ENCODE measurements at regions not wholly inside any gene's neighbourhood (a gene's known extent, or its start where the extent isn't known, plus 50 kb on each side); places are given as distances from the start of the nearest gene placed in this dataset.

DNA sequence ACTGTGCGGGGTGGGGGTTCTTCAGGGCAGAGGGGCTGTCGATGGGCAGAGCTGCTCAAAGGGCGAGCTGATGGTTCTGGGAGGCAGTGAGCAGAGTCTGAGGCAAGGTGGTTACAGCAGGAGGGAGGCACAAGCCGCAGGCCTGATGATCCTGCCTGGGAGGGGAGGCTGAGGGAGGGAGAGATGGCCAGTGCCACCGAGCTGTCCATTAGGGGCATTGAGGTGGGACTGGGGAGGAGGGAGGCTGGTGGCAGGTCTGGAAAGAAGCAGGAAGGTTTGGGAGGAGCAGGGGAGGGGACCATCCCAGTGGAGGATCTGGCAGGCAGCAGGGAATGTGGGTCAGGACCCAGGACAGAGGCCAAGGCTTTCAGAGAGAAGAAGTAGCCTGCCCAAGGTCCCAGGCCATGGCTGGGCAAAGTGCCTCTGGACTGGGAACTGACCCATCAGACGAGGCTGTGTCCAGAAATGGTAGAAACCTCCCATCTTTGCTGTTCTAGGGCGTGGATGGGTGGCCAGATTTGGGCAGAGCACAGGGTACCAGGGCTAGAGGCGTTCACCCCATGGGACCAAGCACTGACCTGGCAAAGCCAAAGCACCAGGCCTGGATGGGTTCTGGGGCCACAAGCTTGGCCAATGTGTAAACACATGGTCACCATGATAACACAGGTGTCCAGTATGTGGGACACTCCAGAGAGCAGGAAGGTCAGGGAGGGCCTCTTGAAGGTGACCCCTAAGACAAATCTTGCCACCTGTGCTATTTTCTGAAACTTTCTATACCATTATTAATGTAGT, 55.5 kb downstream of the INHBB start:
- Mint-ChIP-seq H3K4me1 (ENCODE audit: unreplicated experiment) (no peaks in the 10 kb centered on the region), H3K36me3 (ENCODE audit: low read depth, unreplicated experiment) (no peaks in the 10 kb centered on the region), H3K27ac (ENCODE audit: unreplicated experiment) (no peak overlapping the region)

GRCh38 chr2:120402067-120402433, 56.1 kb downstream of the INHBB start:
- TF ChIP-seq, protein P1, sequence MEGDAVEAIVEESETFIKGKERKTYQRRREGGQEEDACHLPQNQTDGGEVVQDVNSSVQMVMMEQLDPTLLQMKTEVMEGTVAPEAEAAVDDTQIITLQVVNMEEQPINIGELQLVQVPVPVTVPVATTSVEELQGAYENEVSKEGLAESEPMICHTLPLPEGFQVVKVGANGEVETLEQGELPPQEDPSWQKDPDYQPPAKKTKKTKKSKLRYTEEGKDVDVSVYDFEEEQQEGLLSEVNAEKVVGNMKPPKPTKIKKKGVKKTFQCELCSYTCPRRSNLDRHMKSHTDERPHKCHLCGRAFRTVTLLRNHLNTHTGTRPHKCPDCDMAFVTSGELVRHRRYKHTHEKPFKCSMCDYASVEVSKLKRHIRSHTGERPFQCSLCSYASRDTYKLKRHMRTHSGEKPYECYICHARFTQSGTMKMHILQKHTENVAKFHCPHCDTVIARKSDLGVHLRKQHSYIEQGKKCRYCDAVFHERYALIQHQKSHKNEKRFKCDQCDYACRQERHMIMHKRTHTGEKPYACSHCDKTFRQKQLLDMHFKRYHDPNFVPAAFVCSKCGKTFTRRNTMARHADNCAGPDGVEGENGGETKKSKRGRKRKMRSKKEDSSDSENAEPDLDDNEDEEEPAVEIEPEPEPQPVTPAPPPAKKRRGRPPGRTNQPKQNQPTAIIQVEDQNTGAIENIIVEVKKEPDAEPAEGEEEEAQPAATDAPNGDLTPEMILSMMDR (IDR thresholded peaks at IDR 0.05; ENCODE audit: unreplicated experiment), result no peak
- DNase-seq (ENCODE audit: low spot score), result no peak
- peaks cover 15% of the 10 kb centered on the region for H3K27me3 Mint-ChIP-seq (ENCODE audit: unreplicated experiment)
- H3K4me1 Mint-ChIP-seq (ENCODE audit: unreplicated experiment), result no peaks in the 10 kb centered on the region
- no peak overlapping the region for H3K27ac Mint-ChIP-seq (ENCODE audit: unreplicated experiment)
- no peaks in the 10 kb centered on the region for H3K36me3 Mint-ChIP-seq (ENCODE audit: low read depth, unreplicated experiment)
- H3K4me3 Mint-ChIP-seq (ENCODE audit: unreplicated experiment), result no peak overlapping the region
- no peaks in the 10 kb centered on the region for H3K9me3 Mint-ChIP-seq (ENCODE audit: unreplicated experiment)

More for the DNA sequence above, 55.5 kb downstream of the INHBB start:
- TF ChIP-seq, protein P1 (IDR thresholded peaks at IDR 0.05; ENCODE audit: unreplicated experiment), result no peak
- H3K9me3 Mint-ChIP-seq (ENCODE audit: unreplicated experiment), result no peaks in the 10 kb centered on the region
- no peak overlapping the region for H3K4me3 Mint-ChIP-seq (ENCODE audit: unreplicated experiment)
- DNase-seq (ENCODE audit: low spot score), result no peak
- H3K27me3 Mint-ChIP-seq (ENCODE audit: unreplicated experiment), result peaks cover 15% of the 10 kb centered on the region

DNA sequence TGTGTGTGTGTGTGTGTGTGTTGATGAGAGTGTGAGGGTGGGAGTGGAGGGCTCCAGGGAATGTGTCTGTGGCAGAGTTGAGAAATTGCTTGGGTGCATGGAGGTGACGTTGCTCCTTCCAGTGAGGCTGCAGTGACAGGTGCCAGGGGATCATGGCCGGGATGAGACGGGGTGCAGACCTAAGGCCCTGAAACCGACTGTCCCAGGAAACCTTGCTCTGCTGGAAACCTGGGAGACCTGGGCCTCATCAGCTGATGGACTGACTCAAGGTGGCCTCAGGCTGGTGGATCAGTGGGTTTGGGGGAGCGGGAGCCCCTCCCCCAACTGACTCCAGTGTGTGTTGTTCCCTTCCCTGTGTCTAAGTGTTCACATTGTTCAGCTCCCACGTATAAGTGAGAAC, 56.6 kb downstream of the INHBB start:
- no peaks in the 10 kb centered on the region for H3K9me3 Mint-ChIP-seq (ENCODE audit: unreplicated experiment)
- TF ChIP-seq, protein P1 (IDR thresholded peaks at IDR 0.05; ENCODE audit: unreplicated experiment), result no peak

GRCh38 chr2:120403261-120403660, 57.3 kb downstream of the INHBB start:
- Mint-ChIP-seq H3K36me3 (ENCODE audit: low read depth, unreplicated experiment) (no peaks in the 10 kb centered on the region), H3K27me3 (ENCODE audit: unreplicated experiment) (peaks cover 12% of the 10 kb centered on the region), H3K4me3 (ENCODE audit: unreplicated experiment) (no peak overlapping the region), H3K4me1 (ENCODE audit: unreplicated experiment) (no peaks in the 10 kb centered on the region), H3K9me3 (ENCODE audit: unreplicated experiment) (no peaks in the 10 kb centered on the region), H3K27ac (ENCODE audit: unreplicated experiment) (no peak overlapping the region)
- DNase-seq (ENCODE audit: low spot score), result no peak
- TF ChIP-seq, protein P1 (IDR thresholded peaks at IDR 0.05; ENCODE audit: unreplicated experiment), result no peak

More for the DNA sequence above, 56.6 kb downstream of the INHBB start:
- H3K27me3 Mint-ChIP-seq (ENCODE audit: unreplicated experiment), result peaks cover 12% of the 10 kb centered on the region
- no peak for DNase-seq (ENCODE audit: low spot score)
- H3K4me1 Mint-ChIP-seq (ENCODE audit: unreplicated experiment), result no peaks in the 10 kb centered on the region
- no peak overlapping the region for H3K4me3 Mint-ChIP-seq (ENCODE audit: unreplicated experiment)
- H3K27ac Mint-ChIP-seq (ENCODE audit: unreplicated experiment), result no peak overlapping the region
- H3K36me3 Mint-ChIP-seq (ENCODE audit: low read depth, unreplicated experiment), result no peaks in the 10 kb centered on the region

- Mint-ChIP-seq H3K36me3 (ENCODE audit: low read depth, unreplicated experiment) (no peaks in the 10 kb centered on the region), H3K27ac (ENCODE audit: unreplicated experiment) (no peak overlapping the region), H3K4me1 (ENCODE audit: unreplicated experiment) (no peaks in the 10 kb centered on the region), H3K9me3 (ENCODE audit: unreplicated experiment) (no peaks in the 10 kb centered on the region), H3K27me3 (ENCODE audit: unreplicated experiment) (peaks cover 12% of the 10 kb centered on the region), H3K4me3 (ENCODE audit: unreplicated experiment) (no peak overlapping the region)
- TF ChIP-seq, protein P1 (IDR thresholded peaks at IDR 0.05; ENCODE audit: unreplicated experiment), result no peak
- DNase-seq (ENCODE audit: low spot score), result no peak
These were observed 57.7 kb downstream of the INHBB start for GRCh38 chr2:120403676-120404075.

All from endothelial cell (in vitro differentiated cells).